ENCODE measurements at regions not wholly inside any gene's neighbourhood (a gene's known extent, or its start where the extent isn't known, plus 50 kb on each side); places are given as distances from the start of the nearest gene placed in this dataset.

DNA sequence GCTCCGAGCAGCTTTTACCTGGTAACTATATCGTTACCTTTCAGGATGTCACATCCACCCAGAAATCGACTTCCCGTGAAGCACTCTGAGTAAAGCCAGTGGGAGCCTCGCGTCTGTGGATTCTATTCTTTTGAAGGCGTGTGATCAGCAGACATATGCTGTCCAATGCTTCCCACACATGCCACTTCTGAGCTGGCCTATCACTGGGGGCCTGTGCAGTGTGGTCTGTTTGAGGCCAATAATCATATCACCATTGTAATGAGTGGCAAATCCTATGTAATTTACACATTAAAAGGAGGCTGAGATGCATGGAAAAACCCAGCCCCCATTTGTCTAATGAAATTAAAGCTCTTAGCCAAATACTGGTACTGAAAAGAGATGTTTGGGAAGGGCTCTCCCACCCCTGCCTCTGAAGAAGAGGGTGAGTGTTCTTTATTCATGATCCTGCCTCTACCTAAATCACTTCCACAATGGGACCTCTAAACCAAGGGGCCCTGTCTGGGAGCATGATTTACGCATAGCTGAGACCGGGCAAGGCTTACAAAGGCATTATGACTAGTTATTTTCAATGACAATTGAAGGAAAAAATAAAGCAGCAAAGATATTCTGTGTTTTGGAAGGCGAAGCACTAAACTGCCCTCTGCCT, 686.8 kb downstream of the ZEB2 start:
- TF ChIP-seq, protein P1, sequence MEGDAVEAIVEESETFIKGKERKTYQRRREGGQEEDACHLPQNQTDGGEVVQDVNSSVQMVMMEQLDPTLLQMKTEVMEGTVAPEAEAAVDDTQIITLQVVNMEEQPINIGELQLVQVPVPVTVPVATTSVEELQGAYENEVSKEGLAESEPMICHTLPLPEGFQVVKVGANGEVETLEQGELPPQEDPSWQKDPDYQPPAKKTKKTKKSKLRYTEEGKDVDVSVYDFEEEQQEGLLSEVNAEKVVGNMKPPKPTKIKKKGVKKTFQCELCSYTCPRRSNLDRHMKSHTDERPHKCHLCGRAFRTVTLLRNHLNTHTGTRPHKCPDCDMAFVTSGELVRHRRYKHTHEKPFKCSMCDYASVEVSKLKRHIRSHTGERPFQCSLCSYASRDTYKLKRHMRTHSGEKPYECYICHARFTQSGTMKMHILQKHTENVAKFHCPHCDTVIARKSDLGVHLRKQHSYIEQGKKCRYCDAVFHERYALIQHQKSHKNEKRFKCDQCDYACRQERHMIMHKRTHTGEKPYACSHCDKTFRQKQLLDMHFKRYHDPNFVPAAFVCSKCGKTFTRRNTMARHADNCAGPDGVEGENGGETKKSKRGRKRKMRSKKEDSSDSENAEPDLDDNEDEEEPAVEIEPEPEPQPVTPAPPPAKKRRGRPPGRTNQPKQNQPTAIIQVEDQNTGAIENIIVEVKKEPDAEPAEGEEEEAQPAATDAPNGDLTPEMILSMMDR (IDR thresholded peaks at IDR 0.05), result no peak
- TF ChIP-seq POLR2AphosphoS5 (IDR thresholded peaks at IDR 0.05) (no peak), EP300 (IDR thresholded peaks at IDR 0.05) (no peak), POLR2A (IDR thresholded peaks at IDR 0.05) (no peak)

Measured in upper lobe of left lung (tissue), 4 donors.